GM23338 (cell line): ENCODE measurements at regions not wholly inside any gene's neighbourhood (a gene's known extent, or its start where the extent isn't known, plus 50 kb on each side); places are given as distances from the start of the nearest gene placed in this dataset.

ENCODE experiments used
- ATAC-seq: fragments of 200-7000 bp; cut with Tn5 transposase; 3 replicates; pipeline ENCODE4 v1.9.1; 2020
- DNase-seq: peaks from one replicate; pipeline ENCODE4 v3.0.0-alpha.2; 2015; ENCODE audit warnings: low spot score
- H2AFZ ChIP-seq: fragments of 200-600 bp; sonication (generic); 2 replicates; pipeline ENCODE4 v1.8.0; 2016; ENCODE audit warnings: antibody characterized with exemption, mild to moderate bottlenecking, moderate library complexity
- H3F3A ChIP-seq: fragments of 200-600 bp; sonication (generic); replicated peaks from 2 replicates; pipeline ENCODE4 v1.8.0; 2017; ENCODE audit warnings: antibody characterized with exemption, mixed run types, low read depth
- H3K27ac ChIP-seq: fragments of 200-600 bp; sonication (generic); 2 replicates; pipeline ENCODE4 v1.6.1; 2016; ENCODE audit warnings: low read depth
- H3K27me3 ChIP-seq: fragments of 200-600 bp; sonication (generic); 2 replicates; pipeline ENCODE4 v1.8.0; 2016; ENCODE audit warnings: mild to moderate bottlenecking, mixed run types, moderate library complexity; ENCODE audit not compliant: insufficient read depth
- H3K36me3 ChIP-seq: fragments of 200-600 bp; sonication (generic); 2 replicates; pipeline ENCODE4 v1.8.0; 2016; ENCODE audit warnings: mild to moderate bottlenecking; ENCODE audit not compliant: insufficient read depth
- H3K4me1 ChIP-seq: fragments of 200-600 bp; sonication (generic); 2 replicates; pipeline ENCODE4 v1.8.0; 2016; ENCODE audit warnings: mild to moderate bottlenecking, moderate library complexity; ENCODE audit not compliant: insufficient read depth
- H3K4me2 ChIP-seq: fragments of 200-600 bp; sonication (generic); 2 replicates; pipeline ENCODE4 v1.7.1; 2017; ENCODE audit warnings: mixed run types
- H3K4me3 ChIP-seq: fragments of 200-600 bp; sonication (generic); 2 replicates; pipeline ENCODE4 v1.6.1; 2016; ENCODE audit warnings: mixed run types
- H3K79me2 ChIP-seq: fragments of 200-600 bp; sonication (generic); replicated peaks from 2 replicates; pipeline ENCODE4 v1.8.0; 2017; ENCODE audit warnings: mild to moderate bottlenecking; ENCODE audit not compliant: insufficient read depth
- H3K9me2 ChIP-seq: fragments of 200-600 bp; sonication (generic); 2 replicates; pipeline ENCODE4 v1.8.0; 2017; ENCODE audit not compliant: insufficient read depth
- H4K20me1 ChIP-seq: fragments of 200-600 bp; sonication (generic); replicated peaks from 2 replicates; pipeline ENCODE4 v1.8.0; 2017; ENCODE audit warnings: mild to moderate bottlenecking; ENCODE audit not compliant: insufficient read depth
- H3K27ac Mint-ChIP-seq: 2 replicates; pipeline ENCODE4 v1.8.0; 2020; ENCODE audit warnings: inconsistent platforms, mild to moderate bottlenecking, moderate library complexity, mixed read lengths
- H3K27me3 Mint-ChIP-seq: 3 replicates; pipeline ENCODE4 v1.8.0; 2022; ENCODE audit warnings: low read depth, mild to moderate bottlenecking, moderate library complexity, mixed read lengths, inconsistent platforms; ENCODE audit not compliant: insufficient read depth, poor library complexity
- H3K36me3 Mint-ChIP-seq: 3 replicates; pipeline ENCODE4 v1.8.0; 2021; ENCODE audit warnings: low read depth, mild to moderate bottlenecking, inconsistent platforms, moderate library complexity, mixed read lengths
- H3K4me1 Mint-ChIP-seq: 3 replicates; pipeline ENCODE4 v1.8.0; 2020; ENCODE audit warnings: mild to moderate bottlenecking, inconsistent platforms, mixed read lengths
- H3K4me3 Mint-ChIP-seq: 3 replicates; pipeline ENCODE4 v1.8.0; 2021; ENCODE audit warnings: moderate library complexity, mild to moderate bottlenecking, inconsistent platforms, mixed read lengths
- H3K9me3 Mint-ChIP-seq: 3 replicates; pipeline ENCODE4 v1.8.0; 2020; ENCODE audit warnings: moderate library complexity, mild to moderate bottlenecking, inconsistent platforms, mixed read lengths
- CREB1 ChIP-seq: fragments of 250-450 bp; sonication (Bioruptor Pico); IDR thresholded peaks from 2 replicates; pipeline ENCODE4 v1.5.0; 2020; ENCODE audit warnings: low read depth, mild to moderate bottlenecking, moderate library complexity
- CTCF ChIP-seq, 2 experiments: fragments of 200-600 bp in 1 of 2; sonication (generic) in 1 of 2; conservative IDR thresholded peaks; 2 replicates each; pipeline versions ENCODE4 v1.5.1 to v1.6.1; 2016 to 2017; ENCODE audit warnings: antibody characterized with exemption in 2 of 2, low read depth in 2 of 2, mild to moderate bottlenecking in 2 of 2, moderate library complexity in 1 of 2
- EZH2 ChIP-seq: fragments of 200-600 bp; sonication (generic); IDR thresholded peaks from one replicate; pipeline ENCODE4 v1.8.0; 2017; ENCODE audit warnings: antibody characterized with exemption, mild to moderate bottlenecking, low read depth; ENCODE audit not compliant: unreplicated experiment
- EZH2phosphoT487 ChIP-seq: fragments of 200-600 bp; sonication (generic); IDR thresholded peaks from one replicate; pipeline ENCODE4 v1.8.1; 2018; ENCODE audit warnings: antibody characterized with exemption; ENCODE audit not compliant: unreplicated experiment
- JUNB ChIP-seq: IDR thresholded peaks from one replicate; pipeline ENCODE4 v1.6.1; 2016; ENCODE audit warnings: antibody characterized with exemption; ENCODE audit not compliant: unreplicated experiment
- NANOG ChIP-seq: IDR thresholded peaks from 2 replicates; pipeline ENCODE4 v1.6.1; 2016; ENCODE audit warnings: antibody characterized with exemption, borderline replicate concordance
- REST ChIP-seq: IDR thresholded peaks from one replicate; pipeline ENCODE4 v1.6.1; 2018; ENCODE audit warnings: antibody characterized with exemption; ENCODE audit not compliant: unreplicated experiment
- ZNF114 ChIP-seq: fragments of 250-450 bp; sonication (Bioruptor Pico); IDR thresholded peaks from 2 replicates; pipeline ENCODE4 v1.5.0; 2020; ENCODE audit warnings: mild to moderate bottlenecking, moderate library complexity
- ZNF331 ChIP-seq: fragments of 250-450 bp; sonication (Bioruptor Pico); IDR thresholded peaks from 2 replicates; pipeline ENCODE4 v1.5.0; 2020; ENCODE audit warnings: low read depth, mild to moderate bottlenecking, moderate library complexity

GRCh38 chr14:23723911-23724310 is 87.7 kb downstream of the DHRS2 start:
- H3K27me3 Mint-ChIP-seq = peaks cover 5% of the 10 kb centered on the region
- no peaks in the 10 kb centered on the region for H3K4me1 ChIP-seq
- no peak overlapping the region for H3K4me3 Mint-ChIP-seq
- no peaks in the 10 kb centered on the region for H3K36me3 ChIP-seq
- H3K9me2 ChIP-seq = no peaks in the 10 kb centered on the region; the same call in 1 of the 2 replicates
- no peaks in the 10 kb centered on the region for H3K4me1 Mint-ChIP-seq
- no peak overlapping the region for H3K27ac Mint-ChIP-seq
- H3K9me3 Mint-ChIP-seq = no peaks in the 10 kb centered on the region
- no peak overlapping the region for H2AFZ ChIP-seq
- H3K27me3 ChIP-seq = no peaks in the 10 kb centered on the region
- no peaks in the 10 kb centered on the region for H3F3A ChIP-seq
- H4K20me1 ChIP-seq = no peaks in the 10 kb centered on the region
- no peak for DNase-seq
- H3K4me2 ChIP-seq = no peak overlapping the region
- TF ChIP-seq NANOG (no peak), CTCF (conservative IDR thresholded peaks at IDR 0.05; ENCODE audit: low read depth in 2 of 2) (no peak), ZNF114 (CRISPR knock-in tag) (no peak), REST (no peak), JUNB (no peak), EZH2 (no peak), ZNF331 (CRISPR knock-in tag) (no peak)
- H3K79me2 ChIP-seq = no peaks in the 10 kb centered on the region
- H3K4me3 ChIP-seq = no peak overlapping the region
- H3K27ac ChIP-seq = no peak overlapping the region
- H3K36me3 Mint-ChIP-seq = no peaks in the 10 kb centered on the region
- ATAC-seq = no peak

DNA sequence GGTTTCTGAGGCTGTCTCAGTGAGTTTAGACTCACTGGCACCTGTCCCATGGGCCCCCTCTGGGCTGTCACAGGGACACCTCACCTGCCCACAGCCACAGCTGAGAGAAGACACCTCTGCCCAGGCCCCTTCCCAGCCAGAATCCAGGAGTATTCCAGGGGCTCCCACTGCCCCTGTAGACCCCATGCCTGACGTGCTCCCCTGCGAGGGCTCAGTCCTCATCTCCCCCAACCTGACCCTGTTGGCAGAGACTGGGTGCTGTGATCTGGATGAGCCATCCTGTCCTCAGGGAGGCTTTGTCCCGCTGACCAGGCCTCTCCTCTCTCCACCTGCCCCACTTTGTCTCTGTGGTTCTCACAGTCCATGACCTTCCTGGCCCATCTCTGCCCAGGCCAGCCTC is 89.4 kb downstream of the DHRS2 start:
- Histone ChIP-seq H3K27ac (no peak overlapping the region), H3K4me1 (no peaks in the 10 kb centered on the region), H3K79me2 (no peaks in the 10 kb centered on the region), H2AFZ (peak overlapping the region; percentile 81; the same call in 1 of the 2 replicates), H3K4me3 (no peak overlapping the region), H3K4me2 (no peak overlapping the region), H3K9me2 (peaks cover 3% of the 10 kb centered on the region; the same call in 1 of the 2 replicates), H3K27me3 (no peaks in the 10 kb centered on the region), H4K20me1 (no peaks in the 10 kb centered on the region), H3F3A (no peaks in the 10 kb centered on the region), H3K36me3 (no peaks in the 10 kb centered on the region)
- DNase-seq = no peak
- ATAC-seq = no peak
- H3K4me3 Mint-ChIP-seq = no peak overlapping the region
- H3K27me3 Mint-ChIP-seq = peaks cover 7% of the 10 kb centered on the region
- H3K36me3 Mint-ChIP-seq = no peaks in the 10 kb centered on the region
- no peaks in the 10 kb centered on the region for H3K4me1 Mint-ChIP-seq
- no peaks in the 10 kb centered on the region for H3K9me3 Mint-ChIP-seq
- H3K27ac Mint-ChIP-seq = no peak overlapping the region
- TF ChIP-seq CREB1 (no peak), JUNB (no peak), ZNF114 (CRISPR knock-in tag) (no peak), EZH2phosphoT487 (no peak), REST (no peak)
